Activated effector memory CD4-positive, alpha-beta T cell treated with Interleukin-2 at 50 U/mL for 16 hours (primary cell): ENCODE measurements at regions not wholly inside any gene's neighbourhood (a gene's known extent, or its start where the extent isn't known, plus 50 kb on each side); places are given as distances from the start of the nearest gene placed in this dataset.

Source experiments
- DNase-seq: peaks from one replicate; pipeline ENCODE4 v3.0.0-alpha.2; 2020

GRCh38 chr5:123827811-123828210 is 315.8 kb downstream of the CSNK1G3 start:
- DNase-seq: no peak

GRCh38 chr5:123819833-123820232 is 307.9 kb downstream of the CSNK1G3 start:
- no peak for DNase-seq

- no peak for DNase-seq
Measured at GRCh38 chr5:123819386-123819785, 307.4 kb downstream of the CSNK1G3 start.

- no peak for DNase-seq
Measured at GRCh38 chr5:123817267-123817666, 305.3 kb downstream of the CSNK1G3 start.

GRCh38 chr5:123814801-123815470 is 303.0 kb downstream of the CSNK1G3 start:
- no peak for DNase-seq

GRCh38 chr5:123813937-123814624 is 302.1 kb downstream of the CSNK1G3 start:
- DNase-seq: no peak

GRCh38 chr5:123813264-123813663 is 301.3 kb downstream of the CSNK1G3 start:
- DNase-seq: no peak

- no peak for DNase-seq
Measured at GRCh38 chr5:123811831-123812230, 299.9 kb downstream of the CSNK1G3 start.

- DNase-seq: no peak
Measured at GRCh38 chr5:123810746-123811340, 298.9 kb downstream of the CSNK1G3 start.

- DNase-seq: no peak
Measured at GRCh38 chr5:123810253-123810652, 298.3 kb downstream of the CSNK1G3 start.

GRCh38 chr5:123809594-123810221 is 297.7 kb downstream of the CSNK1G3 start:
- no peak for DNase-seq

GRCh38 chr5:123808461-123809380 is 296.7 kb downstream of the CSNK1G3 start:
- no peak for DNase-seq

- no peak for DNase-seq
Measured at GRCh38 chr5:123807177-123807945, 295.4 kb downstream of the CSNK1G3 start.

GRCh38 chr5:123806644-123807043 is 294.7 kb downstream of the CSNK1G3 start:
- no peak for DNase-seq

- no peak for DNase-seq
Measured at GRCh38 chr5:123805300-123805699, 293.3 kb downstream of the CSNK1G3 start.

GRCh38 chr5:123803359-123803758 is 291.4 kb downstream of the CSNK1G3 start:
- no peak for DNase-seq

GRCh38 chr5:123802298-123802951 is 290.4 kb downstream of the CSNK1G3 start:
- no peak for DNase-seq

GRCh38 chr5:123800640-123801039 is 288.7 kb downstream of the CSNK1G3 start:
- DNase-seq: no peak

- no peak for DNase-seq
Measured at GRCh38 chr5:123795688-123796087, 283.7 kb downstream of the CSNK1G3 start.

- DNase-seq: no peak
Measured at GRCh38 chr5:123790226-123790625, 278.2 kb downstream of the CSNK1G3 start.

GRCh38 chr5:123787635-123788034 is 275.7 kb downstream of the CSNK1G3 start:
- no peak for DNase-seq
